ENCODE measurements at regions not wholly inside any gene's neighbourhood (a gene's known extent, or its start where the extent isn't known, plus 50 kb on each side); places are given as distances from the start of the nearest gene placed in this dataset.
"Not testable (repeated sequence)": the region's sequence is repeated elsewhere in the genome, so short reads cannot be mapped to it uniquely, and the experiment has no call there.

GRCh38 chr18:53920312-53921075 is 304.0 kb downstream of the MBD2 start:
- DNase-seq, result no peak

GRCh38 chr18:53918091-53918490 is 306.4 kb downstream of the MBD2 start:
- no peak for DNase-seq

GRCh38 chr18:53911200-53911599 is 313.3 kb downstream of the MBD2 start:
- DNase-seq, result no peak

- DNase-seq, result peak; percentile 43
Measured at GRCh38 chr18:53909668-53910067, 314.8 kb downstream of the MBD2 start.

- no peak for DNase-seq
Measured at GRCh38 chr18:53907921-53908320, 316.5 kb downstream of the MBD2 start.

- no peak for DNase-seq
Measured at GRCh38 chr18:53906681-53907080, 317.8 kb downstream of the MBD2 start.

GRCh38 chr18:53894675-53895442 is 329.6 kb downstream of the MBD2 start:
- no peak for DNase-seq

- no peak for DNase-seq
Measured at GRCh38 chr18:53887447-53887846, 337.0 kb downstream of the MBD2 start.

- DNase-seq, result no peak
Measured at GRCh38 chr18:53886058-53886457, 338.4 kb downstream of the MBD2 start.

GRCh38 chr18:53883771-53884170 is 340.7 kb downstream of the MBD2 start:
- no peak for DNase-seq

GRCh38 chr18:53874103-53874502 is 350.4 kb downstream of the MBD2 start:
- DNase-seq, result no peak

- DNase-seq, result no peak
Measured at GRCh38 chr18:53864770-53865169, 359.7 kb downstream of the MBD2 start.

GRCh38 chr18:53862921-53863320 is 361.5 kb downstream of the MBD2 start:
- no peak for DNase-seq

- no peak for DNase-seq
Measured at GRCh38 chr18:53861185-53861584, 363.3 kb downstream of the MBD2 start.

GRCh38 chr18:53859764-53860163 is 364.7 kb downstream of the MBD2 start:
- DNase-seq, result no peak

- no peak for DNase-seq
Measured at GRCh38 chr18:53850902-53851301, 373.6 kb downstream of the MBD2 start.

GRCh38 chr18:53843763-53844162 is 380.7 kb downstream of the MBD2 start:
- DNase-seq, result no peak

- DNase-seq, result no peak
Measured at GRCh38 chr18:53843113-53843760, 381.2 kb downstream of the MBD2 start.

GRCh38 chr18:53838746-53839145 is 385.7 kb downstream of the MBD2 start:
- DNase-seq, result no peak

GRCh38 chr18:53821141-53821540 is 403.3 kb downstream of the MBD2 start:
- DNase-seq, result not testable (repeated sequence)

GRCh38 chr18:53819671-53820070 is 404.8 kb downstream of the MBD2 start:
- DNase-seq, result no peak

GRCh38 chr18:53819174-53819573 is 405.3 kb downstream of the MBD2 start:
- DNase-seq, result no peak

- DNase-seq, result no peak
Measured at GRCh38 chr18:53817976-53818950, 406.2 kb downstream of the MBD2 start.

Measured in activated CD4-positive, alpha-beta T cell treated with anti-CD3 and anti-CD28 coated beads, Interleukin-2, amount 50 U/mL, for 16 hours (primary cell).